HG03045 (cell line): ENCODE measurements at regions not wholly inside any gene's neighbourhood (a gene's known extent, or its start where the extent isn't known, plus 50 kb on each side); places are given as distances from the start of the nearest gene placed in this dataset.

Experiments used
- ATAC-seq: cut with Tn5 transposase; IDR thresholded peaks from one replicate; pipeline ENCODE4 v1.9.1; 2021; ENCODE audit warnings: mild to moderate bottlenecking, moderate library complexity; ENCODE audit not compliant: unreplicated experiment

DNA sequence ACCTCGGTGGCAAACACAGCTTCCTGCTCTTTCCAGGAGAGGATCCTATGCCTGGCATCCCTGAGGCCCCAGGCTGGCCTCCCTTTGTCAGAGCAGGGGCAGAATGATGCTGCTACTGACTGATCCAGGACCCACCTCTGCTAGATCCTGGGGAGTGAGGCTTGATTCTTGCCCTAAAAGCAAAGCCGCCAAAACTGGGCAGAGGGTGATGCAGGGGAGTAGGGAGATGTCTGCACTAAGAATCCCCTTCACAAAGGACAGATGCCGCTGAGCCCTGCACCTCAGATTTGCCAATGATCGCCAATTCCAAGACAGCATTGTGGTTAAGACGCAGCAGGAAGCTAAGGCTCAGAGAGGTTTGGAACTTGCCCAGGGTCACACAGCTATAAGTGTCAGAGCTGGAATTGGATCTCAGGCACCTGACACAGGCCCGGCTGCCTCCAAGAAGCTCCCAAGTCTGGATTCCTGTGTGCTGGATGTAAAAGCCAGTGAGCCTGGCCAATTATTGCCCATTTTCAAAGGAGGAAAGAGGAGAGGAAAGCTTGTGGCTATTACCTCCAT lies 60.7 kb upstream of the TNRC6C start:
- ATAC-seq: no peak

DNA sequence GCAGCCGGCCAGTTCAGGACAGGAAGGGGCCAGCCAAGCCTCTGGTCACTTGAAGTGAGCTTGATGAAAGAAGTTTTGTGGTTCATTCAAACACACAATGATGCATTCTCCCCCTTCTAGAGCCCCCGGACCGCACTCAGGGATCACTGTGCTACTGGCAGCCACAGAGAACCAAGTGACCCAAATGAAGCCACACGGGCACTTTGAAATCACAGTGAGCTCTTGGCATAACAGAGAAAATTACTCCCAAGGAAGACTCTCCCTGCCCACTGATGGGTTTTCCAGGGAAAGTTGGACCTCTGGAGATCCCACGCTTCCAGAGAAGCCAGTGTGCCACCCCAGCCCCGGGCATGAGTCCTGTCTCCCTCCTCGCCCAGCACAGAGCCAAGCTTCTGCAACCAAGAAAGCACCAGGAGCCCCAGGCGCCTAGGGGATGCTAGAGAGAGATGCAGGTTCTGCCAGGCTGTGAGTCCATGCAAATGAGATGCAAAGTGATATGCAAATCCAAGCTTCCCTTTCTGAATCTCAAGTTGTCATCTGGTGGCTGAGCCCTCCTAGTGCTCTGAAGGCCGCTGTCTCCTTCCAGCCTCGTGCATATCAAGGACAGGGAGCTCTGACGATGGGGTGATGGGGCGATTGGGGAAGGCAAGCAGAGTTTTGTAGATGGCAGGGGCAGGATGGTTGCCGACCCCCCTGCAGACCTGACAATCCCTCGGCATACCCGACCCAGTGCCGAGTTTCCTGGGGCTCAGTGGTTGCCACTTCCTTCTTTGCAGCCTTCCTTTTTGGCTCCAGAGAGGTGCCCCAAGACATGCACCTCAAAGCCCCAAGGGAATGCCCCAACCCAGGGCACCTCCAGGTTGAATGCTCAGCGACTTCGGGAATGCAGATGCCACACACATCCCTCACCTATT lies 59.7 kb upstream of the TNRC6C start:
- ATAC-seq: no peak

DNA sequence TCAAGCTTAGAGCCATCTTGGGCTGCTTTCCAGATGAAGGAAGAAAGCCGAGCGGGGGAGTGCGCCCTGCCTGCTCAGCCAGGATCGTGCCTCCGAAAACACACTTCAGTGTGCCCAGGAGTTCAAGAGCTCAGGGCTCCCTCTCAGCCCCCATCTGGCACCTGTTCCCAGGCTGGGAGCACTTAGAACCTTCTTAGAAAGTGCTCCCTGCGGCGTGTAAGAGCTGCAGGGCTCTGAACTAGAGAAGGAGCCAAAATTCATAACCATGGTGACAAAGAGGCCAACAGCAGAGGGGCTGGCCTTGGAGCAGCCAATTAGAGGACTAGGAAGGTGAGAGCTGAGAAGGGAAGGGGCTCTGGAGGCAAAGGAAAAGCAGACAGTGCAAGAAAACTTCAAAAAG lies 59.0 kb upstream of the TNRC6C start:
- ATAC-seq: no peak

DNA sequence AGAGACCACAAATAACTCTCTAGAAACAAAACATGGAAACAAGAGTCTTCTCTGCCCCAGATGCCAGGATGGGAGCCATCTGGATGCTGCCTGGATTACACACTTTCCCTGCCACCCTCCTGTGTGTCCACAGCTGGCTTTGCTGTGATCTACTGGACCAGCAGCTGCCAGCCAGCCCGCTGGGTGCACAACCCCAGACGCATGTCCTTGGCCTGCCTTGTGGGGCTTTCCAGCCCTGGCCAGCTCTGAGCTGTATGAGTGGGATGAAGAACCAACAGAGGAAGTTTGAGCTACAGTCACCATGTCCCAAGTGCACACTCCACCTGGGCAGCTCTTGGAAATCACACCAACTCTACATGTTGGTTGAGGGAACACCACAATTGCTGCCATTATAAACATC lies 57.0 kb upstream of the TNRC6C start:
- ATAC-seq: no peak

DNA sequence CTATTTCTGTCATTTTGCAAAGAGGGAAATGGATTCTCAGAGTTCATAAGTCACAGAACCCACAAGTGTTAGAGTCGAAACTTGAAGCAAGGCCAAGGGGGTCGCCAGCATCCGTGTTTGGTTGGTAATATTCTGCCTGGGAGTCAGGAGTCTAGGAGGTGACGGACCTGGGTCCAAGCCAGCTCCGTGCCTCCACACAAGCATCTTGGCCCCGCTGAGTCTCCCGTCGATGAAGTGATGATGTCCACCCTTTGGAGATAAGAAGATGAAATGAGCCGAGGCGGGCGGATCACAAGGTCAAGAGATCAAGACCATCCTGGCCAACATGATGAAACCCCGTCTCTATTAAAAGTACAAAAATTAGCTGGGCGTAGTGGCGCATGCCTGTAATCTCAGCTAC lies 53.2 kb upstream of the TNRC6C start:
- ATAC-seq: no peak

DNA sequence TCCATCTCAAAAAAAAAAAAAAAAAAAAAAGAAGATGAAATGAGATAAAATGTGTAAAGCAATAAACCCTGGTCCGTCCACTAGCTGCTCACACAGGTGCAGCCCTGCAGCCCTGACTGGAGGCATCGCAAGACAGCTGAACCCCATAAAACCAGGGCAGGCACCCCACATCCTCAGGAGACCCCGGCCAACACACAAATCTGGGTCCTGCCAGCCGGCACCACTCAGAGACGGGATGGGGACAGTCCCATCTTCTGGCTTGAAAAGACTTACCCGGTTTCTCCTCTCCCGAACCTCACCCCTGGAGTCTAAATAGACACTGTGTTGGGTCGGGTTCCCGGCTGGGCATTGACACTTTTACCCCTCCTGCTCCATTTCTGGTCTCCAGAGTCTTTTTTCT lies 52.7 kb upstream of the TNRC6C start:
- ATAC-seq: no peak

DNA sequence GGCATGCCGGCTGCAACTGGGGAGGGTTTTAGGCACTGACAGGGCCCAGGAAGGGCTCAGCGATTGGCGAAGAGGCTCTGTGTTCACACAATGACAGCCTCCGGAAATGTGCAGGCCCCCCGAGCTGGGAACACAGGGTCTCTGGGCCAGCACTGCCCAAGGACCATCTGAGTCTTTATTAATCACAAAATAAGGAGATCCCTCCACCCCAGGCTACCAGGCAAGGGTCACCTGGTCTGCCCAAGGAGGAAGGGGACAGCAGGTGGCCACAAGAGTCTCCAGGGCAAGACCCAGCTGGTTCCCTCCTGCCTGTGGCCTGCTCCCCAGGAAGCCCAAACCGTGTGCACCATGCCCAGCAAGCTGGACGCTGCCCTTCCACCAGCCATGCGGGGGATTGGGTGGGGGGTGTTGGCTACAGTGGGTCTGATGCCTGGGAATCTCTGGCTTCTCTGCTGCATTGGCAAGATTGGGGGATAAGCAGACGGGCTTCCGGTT lies 52.1 kb upstream of the TNRC6C start:
- ATAC-seq: no peak

DNA sequence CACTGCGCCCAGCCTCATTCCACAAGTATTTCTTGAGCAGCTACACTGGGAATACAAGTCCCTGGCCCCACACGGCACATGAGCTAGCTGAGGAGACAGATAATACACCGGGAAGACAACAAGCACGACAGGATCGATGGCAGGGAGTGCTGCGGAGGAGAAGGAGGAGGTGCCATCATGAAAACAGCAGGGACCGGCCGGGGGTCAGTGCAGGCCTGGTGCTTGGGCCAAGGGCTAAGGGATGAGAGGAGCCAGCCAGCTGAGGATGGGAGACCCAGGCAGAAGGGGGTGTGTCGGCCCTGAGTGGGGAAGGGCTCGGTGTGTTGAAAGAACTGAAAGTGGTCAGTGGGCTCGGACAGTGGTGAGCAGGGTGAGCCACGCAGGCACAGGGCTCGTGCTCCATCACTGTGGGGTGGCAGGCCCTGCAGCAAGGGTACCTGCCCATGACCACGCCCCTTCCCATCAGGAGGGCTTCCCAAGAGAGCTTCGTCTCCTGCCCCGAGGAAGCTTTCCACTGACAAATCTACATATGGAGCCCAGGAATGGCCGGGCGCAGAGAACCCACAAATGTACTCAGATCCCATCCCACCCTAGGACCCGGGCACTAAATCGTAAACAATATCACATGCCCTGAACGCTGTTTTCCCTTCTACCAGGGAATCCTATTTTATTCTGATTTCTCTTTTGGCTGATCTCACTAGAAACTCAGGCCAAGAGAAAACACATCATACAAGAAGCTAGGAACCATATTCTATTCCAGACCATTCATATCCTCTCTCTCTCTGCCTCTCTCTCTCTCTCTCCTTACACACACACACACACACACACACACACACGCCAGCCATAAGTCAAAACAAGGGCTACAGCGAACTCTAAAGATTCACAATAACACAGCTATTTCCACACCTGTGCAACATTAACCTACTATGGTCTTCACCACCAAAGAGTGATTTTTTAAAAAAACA lies 50.7 kb upstream of the TNRC6C start:
- no peak for ATAC-seq

DNA sequence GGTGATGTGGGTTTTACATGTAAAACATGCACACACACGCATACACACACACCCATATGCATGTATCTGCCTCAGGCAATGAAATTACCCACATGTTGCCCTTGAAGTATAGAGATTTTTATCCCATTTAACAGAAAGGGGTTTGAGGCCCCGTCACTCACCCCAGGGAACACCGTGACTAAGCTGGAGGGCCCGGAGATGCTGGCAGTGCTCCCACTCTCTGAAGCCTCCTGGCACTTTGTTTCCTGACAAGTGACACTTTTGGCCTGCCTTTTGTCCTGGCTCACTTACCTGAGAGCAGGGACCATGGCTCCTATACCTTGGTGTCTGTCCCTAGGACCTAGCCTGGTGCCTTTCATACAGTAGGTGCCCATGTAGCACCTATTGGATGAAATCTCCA lies 50.0 kb upstream of the TNRC6C start:
- ATAC-seq: no peak
